NCI-H1105 (cell line): ENCODE measurements at regions not wholly inside any gene's neighbourhood (a gene's known extent, or its start where the extent isn't known, plus 50 kb on each side); places are given as distances from the start of the nearest gene placed in this dataset.
A peak's percentile ranks its signal among the peaks of the same experiment; 100 is the strongest.

ENCODE experiments used
- DNase-seq: peaks from one replicate; lab custom pipeline; 2025; lab: John Stamatoyannopoulos, UW

DNA sequence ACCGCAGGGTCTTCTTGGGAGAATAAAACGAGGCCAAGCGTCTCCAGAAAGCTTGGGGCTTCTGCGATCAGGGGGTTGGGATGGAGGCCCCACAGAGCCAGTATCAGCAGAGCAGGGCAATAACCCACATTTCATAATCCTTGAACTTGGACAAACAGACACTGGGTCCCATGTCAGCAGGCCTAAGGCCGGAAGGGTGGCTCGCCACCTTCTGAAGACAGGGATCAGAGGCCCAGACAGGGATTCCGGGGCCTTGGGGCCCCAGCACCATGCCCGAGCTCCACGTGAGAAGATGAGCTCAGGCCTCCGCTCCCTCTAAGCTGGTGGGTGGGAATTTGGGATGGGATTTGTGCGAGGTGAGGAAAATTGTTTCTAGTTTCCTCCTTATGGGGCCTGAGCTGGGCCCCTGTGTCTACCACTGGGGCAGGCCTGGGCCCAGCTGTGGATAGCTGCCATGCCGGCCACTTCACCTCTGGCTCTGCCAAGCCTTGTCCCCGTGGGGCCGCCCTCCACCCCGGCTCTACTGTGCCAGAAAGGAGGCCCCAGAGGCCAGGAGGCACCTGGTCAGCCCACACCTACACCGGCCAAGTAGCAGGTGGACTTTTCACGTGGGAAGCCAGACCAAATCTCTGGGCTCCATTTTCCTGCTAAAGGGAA is 67.2 kb upstream of the DLK1 start:
- no peak for DNase-seq

DNA sequence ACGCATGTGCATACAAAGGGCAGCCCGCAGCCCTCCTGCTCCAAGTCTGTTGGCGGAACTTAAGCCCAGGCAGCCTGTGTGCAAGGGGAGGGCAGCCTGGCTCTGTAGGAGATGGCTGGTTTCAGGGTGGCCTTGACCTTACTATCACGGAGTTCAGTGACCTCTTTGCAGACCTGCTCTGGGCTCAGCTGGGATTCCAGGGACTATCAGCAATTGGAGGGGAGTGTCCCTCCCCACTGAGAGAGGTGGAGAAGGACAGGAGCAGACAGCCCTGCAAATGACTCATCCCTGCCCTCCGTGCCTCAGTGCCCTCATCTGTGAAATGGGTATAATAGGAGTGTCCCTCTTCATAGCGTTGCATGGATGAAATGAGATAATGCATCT is 66.2 kb upstream of the DLK1 start:
- no peak for DNase-seq

DNA sequence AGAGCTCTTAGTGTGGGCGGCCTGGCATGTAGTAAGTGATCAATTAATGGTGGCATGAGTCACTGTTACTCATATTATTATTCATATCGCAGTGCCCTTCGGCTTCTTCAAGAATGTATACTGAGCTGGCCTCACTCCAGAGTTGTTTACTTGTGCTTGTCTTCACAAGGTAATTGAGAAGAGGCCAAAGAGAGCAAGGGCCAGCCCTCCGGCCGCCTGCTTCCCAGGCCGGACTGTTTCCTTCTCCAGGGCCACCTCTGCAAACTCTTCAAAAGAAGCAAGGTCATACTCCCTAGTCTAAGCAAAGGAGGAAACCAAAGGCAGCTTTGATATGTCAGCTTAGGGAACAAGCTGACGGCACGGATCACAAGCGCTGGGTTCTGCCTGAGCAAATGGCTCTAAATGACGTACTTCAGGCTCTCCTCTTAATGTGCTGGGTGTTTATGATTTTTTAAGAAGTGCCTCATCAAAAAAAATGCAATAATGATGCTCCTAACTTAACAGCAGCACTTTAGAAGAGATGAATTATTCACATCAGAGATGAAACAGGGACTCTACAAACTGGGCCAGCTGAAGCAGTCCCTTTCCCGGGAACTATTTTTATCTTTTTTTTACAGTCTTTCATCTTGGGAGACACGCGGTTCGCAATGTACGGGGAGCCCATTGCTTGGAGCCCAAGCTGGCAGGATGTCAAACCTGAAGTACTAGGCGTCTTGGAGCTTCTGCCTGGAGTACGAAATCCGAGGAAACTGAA is 65.6 kb upstream of the DLK1 start:
- no peak for DNase-seq

DNA sequence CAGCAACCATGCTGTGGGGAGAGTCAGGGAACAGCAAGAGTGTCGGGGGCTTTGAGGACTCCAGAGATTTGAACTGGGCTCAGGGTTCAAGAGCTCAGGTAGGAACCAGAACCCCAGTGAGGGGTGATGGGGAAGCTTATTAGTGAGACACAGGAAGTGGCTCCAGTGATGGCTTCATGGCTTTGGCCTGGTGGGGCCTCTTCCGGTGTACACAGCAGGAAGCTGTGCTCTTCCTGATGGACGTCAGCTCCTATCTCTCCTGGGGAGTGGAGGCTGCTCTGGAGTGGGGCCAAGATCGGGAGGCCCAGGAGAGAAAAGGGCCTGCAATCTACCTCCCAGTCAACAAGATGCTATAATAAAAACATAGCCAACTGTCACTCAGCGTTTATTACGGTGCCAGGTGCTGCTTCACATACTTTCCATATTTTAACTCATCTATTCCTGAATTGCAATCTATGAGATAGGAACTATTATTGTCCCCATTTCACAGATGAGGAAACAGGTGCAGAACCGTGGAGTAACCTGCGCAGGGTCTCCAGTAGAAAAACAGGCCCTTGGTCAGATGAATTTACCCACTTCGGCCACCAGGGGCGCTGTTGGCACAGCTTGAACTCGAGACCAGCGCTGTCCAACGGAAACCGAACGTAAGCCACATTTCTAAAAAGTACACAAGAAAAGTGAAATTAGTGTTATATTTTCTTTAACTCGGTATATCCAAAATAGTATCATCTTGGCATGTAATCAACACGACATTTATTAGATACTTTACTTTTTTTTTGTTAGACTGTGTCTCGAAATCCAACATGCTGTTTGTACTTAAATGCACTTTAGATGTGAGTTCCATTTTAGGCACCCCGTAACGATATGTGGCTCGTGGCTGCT is 63.6 kb upstream of the DLK1 start:
- DNase-seq = peak; percentile 41

DNA sequence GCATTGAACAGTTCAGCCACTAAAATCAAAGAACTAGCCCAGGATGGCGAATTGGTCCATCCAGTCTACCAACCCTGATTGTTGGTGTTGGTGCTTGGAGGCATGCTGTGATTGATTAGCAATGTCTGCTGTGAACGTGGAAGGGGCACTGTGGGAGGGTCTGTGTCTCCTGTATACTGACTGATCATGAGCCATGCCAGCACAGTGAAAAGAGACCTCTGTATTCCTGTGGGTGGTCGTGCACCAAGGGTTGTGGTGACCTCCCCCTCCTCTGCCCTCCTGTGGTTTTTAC is 63.0 kb upstream of the DLK1 start:
- DNase-seq = no peak

DNA sequence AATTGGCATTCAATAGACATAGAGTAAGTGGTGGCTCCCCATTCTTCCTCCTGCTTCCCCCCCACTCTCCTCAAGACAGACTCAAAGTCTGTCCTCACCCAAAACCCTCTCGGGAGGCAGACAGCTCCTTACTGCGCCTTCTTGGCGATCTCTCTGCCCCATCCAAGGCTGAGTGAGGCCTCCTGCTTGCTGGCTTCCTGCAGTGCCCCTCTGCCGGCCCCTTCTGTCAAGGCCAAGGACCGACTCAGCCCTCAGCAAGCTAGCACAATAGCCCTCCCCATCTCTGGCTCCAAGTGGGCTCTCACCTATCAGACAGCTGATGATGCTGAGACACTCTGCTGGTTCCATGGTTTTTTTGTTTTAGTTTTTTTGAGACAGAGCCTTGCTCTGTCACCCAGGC is 62.5 kb upstream of the DLK1 start:
- no peak for DNase-seq

DNA sequence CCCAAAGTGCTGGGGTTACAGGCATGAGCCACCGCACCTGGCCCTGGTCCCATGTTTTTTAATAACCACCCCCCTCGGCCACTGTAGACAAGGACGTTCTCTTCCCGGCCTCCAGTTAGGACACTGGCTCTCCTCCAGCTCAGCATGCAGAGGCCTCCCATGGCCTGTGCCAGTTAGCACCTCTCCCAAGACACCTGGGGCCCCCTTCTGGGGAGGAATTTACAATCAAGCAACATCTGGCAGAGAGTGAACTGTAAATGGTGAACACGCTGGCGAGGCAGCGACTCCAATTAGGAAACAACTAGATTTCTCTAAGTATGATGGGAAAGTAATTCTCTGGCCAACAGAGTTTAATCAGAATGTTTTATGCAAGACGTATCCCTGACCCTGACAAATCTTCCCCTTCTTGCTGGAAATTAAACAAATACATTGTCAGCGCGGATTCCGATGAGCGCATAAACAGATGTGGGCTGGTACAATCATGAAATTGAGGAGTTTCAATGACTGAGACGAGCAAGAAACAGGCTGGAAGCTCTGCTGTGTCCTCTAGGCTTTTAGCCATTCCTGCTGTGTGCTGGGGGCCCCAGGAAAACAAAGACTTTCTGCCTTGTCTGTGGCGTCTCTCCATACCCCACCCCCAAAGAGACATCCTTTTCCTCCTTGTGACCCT is 61.7 kb upstream of the DLK1 start:
- DNase-seq = no peak

DNA sequence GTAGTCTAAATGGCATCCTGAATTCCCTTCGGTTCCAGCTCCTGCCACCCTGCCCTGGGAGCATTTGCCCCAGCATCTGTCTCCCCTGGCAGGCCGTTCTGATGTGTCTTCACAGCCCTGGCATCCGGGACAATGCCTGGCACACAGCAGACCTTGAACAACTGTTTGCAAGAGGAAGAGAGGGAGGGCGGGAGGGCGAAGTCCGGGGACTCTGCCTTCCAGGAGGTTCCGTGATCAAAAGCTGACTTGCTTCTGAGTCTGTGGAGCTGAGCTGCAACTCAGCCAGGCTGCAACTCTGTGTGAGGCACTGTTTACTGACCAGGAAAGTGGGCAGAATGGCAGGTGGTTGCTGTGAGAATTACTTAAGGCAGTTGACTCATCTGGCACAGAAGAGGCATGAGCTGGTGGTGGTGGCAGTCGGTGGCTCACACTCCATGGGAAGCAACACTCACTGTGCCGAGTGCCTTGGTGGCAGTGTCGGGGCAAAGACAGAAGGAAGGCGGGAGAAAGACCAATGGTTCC is 61.1 kb upstream of the DLK1 start:
- DNase-seq = no peak

DNA sequence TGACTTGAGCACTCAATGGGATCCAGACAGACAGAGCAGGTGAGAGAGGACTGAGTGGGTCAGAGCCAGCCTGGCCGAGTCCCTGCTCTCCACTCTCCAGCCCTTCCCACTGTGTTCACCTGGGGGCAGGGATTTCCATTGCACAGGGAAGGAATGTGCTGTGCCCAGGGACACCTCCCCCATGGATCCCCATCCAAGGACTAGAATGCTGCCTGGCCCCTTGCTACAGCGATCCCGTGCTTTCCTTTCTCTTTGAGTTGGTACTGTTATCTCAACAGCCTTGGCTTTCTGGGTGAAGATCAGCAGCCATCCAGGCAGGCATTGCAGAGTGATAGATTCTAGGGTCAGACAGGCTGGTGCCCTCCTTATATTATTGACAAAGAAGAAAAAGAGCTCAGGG is 60.3 kb upstream of the DLK1 start:
- no peak for DNase-seq

DNA sequence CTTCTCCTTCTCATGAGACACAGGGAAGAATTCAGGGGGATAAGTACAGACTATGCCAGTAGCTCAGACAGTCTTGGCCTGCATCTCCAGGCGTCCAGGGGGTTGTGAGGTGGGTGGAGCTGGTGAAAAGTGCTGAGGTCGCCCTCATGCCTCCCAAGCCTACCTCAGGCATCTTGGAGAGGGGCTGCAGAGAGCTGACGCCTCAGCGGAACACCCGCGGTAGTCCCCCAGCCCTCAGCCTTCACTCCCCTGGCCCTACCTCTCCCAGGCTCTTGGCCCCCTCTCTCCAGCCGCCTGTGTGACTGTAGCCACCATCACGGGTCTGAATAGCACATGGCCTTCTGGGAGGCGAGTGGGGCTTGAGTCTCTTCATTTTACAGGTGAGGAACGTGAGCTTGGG is 59.8 kb upstream of the DLK1 start:
- DNase-seq = no peak

DNA sequence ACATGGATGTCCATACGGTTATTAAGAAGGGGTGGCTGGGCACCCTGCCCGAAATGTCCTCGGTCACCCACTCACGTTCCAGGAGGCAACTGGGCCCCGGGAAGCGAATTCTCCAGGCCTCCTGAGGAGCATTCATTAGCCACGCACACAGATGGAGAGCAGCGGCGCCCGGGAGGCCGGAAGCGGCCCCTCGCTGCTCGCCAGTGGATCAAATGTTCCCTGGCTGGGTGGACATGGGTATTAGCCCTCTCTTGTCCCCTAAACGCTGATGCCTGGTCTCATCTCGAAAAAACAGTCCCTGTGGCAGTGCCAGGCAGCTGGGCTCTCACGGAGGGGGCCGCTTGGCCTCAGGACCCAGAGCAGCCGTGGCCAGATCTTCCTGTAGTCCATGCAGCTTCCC is 59.0 kb upstream of the DLK1 start:
- no peak for DNase-seq

DNA sequence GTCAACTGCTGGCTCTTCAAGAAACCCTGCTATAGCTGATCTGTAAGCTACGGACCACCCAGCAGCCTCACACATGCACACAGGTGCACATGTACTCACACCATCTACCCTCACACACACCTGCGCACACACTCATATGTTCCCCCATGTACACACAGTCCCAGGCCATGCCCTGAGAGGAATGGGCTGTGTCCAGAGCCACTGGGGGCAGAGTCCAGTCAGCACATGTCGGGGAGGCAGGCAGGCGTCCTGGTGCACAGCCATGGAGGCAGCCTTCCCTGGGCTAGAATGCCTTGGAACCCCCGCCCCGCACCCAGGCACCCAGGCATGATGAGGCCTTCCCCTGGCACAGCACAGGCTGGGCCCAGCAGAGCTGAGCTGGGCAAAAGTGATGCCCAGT is 58.3 kb upstream of the DLK1 start:
- DNase-seq = no peak

DNA sequence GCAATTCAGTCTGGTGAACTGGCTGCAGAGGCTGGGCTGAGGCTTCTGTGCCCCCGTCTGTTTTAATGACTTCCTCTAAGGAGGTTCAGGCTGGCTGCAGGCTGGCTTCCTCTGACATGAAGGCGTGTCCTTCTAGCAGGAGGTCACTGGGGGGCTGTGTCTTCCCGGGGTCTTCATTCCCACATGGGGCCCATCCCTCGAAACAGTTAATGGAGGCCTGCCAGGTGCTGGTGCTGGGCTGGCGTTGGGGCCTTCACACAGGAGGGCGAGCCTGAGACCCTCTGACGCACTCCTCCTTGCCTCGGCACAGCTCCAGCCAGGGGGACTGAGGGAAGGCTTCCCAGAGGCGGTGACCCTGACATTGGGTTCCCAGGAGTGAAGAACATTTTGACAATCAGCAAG is 57.7 kb upstream of the DLK1 start:
- no peak for DNase-seq

DNA sequence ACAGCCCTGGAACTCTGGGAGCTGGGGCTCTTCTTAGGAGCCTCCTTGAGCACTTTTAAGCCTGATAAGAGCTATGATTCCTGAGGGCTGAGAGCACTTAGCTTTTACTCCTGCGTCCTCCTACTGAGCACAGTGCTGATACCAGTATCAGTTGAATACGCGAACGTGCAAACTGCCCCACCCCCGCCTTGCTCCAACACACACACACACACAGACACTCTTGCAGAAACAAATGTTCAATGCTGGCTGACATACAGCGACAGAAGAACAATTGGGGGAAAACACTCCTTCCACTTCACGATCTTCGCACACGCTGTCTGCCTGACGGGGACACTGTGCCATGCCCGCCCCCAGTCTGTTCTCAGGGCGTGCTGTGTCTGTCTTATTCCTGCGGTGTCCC is 57.2 kb upstream of the DLK1 start:
- no peak for DNase-seq

DNA sequence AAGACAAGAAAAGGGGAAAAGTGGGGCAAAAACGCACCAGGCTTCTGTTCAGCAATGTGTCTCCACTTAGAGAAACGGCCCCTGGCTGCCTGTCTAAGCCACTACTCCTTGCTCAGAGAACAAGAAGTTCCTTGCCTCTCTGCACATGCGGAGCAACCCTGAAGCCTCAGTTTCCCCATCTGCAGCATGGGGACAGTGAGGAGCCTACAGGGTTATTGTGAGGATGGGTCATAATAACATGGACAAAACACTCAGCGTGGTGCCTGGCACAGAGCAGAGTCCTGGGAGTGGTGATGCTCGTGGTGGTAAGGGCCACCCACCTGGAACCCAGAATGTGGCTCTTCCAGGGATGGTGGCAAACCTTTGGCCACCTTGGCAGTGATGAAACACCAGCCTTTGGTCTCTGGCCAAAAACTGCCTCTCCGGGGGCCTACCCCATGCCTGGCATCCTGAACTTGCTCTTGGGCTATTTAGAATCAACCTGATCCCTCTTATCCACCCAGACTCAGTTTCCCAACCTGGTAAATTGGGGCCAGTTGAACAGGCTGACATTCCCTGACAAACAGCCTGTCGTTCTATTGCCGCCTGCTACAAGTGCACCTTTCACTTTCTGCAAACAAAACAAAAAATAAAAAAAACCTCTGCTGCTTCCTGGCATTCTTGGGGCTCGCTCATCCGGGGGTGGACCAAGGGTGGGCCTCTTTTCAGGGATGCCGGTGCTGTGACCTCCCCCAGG is 56.5 kb upstream of the DLK1 start:
- DNase-seq = no peak

DNA sequence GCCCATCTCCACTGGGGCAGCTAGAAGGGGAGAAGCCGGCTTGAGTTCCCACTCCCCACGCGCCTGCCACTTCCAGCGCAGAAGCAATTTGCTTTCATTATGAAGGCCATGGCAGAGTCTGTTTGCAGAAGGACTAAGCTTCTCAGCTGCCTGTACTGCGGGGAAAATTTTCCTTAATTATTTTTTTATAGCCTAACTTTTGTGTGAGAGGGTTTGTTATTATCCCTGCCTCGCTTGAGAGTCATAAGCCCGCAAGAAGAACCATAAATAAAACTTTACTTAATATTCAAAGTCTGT is 56.0 kb upstream of the DLK1 start:
- peak; percentile 63 for DNase-seq

DNA sequence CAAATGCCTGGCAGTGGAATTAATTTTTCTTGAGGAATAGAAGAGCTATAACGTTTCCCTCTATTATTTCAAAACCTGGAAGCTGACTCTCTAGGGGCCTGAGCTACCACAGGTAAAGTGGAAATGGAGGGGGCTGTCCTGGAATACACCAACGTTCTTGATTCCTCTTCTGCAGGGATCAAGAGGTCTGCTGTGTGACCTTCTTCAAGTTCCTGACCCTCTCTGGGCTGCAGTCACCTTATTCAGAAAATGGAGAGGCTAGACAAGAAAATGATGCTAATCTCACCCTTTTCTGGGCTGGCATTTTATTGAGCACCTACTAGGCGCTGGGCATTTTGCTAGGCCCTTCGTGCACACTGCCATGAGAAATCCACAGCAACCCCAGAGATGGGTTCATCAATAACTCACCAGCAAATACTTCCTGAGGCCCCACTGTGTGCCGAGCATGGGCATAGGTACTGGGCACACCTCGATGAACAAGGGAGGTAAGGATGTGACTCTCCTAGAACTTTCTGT is 55.2 kb upstream of the DLK1 start:
- no peak for DNase-seq

DNA sequence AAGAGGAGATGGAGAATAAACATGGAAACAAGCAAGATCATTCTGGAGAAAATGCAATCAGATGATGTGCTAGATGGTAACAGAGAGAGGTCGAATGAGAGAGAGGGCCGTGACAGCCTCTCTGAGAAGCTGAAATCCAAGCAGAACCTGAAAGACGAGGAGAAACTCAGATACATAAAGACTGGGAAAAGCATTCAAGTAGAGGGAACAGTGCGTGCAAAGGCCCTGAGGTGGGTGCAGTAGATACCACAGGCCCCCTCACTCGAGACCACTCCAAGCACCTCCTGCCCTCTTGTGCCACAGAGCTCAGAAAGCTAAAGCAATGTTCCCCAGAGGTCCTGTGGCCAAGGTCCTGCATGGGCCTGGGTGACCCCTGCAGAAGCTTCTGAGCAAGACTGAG is 54.8 kb upstream of the DLK1 start:
- no peak for DNase-seq

DNA sequence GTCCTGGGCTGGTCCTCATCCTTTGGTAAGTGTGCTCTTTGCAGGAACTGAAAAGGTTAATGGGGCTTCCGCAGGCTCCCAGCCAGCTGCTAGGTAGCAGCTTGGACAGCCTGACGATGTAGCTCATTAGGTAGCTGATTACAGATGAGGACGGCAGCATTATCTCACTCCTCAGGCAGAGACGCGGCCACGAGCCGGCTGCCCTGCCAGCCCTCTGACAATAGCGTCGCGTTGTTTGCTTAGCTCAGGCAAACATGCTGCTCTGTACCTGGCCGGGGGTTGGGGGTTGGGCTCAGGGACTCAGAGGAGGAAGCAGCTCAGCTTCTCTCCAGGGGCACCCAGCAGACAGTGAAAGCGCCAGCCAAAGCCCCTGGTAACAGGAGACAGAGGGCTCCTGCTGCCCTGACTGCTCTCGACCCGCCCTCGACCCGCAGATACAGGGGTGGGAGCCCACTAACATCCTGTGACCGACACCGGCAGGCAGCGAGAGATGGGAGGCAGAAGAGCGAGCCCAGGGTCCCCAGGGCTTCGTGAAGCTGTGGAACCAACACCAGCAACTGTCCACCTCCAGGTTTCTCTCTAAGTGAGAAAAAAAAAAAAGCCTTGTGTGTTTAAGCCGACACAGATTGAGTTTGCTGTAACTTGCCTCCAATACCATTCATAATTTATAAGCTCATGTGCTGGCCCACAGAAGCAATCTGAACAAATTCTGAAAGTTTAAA is 53.4 kb upstream of the DLK1 start:
- DNase-seq = peak; percentile 96

DNA sequence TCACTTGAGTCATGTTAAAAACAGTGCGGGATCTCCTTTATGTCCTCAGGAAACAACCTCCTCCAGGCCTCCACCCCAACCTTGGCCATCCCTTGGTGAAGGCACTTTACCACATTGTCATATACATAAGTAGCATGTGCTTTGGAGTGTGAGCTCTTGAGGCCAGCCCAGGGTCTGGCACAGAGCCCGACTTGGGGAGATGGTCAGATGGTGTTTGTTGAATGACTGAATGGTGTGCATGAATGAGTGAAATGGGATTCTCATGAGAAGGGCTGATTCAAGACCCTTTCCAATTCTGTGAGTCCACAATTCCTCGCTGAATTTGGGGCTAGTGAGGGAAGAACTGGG is 52.9 kb upstream of the DLK1 start:
- no peak for DNase-seq

DNA sequence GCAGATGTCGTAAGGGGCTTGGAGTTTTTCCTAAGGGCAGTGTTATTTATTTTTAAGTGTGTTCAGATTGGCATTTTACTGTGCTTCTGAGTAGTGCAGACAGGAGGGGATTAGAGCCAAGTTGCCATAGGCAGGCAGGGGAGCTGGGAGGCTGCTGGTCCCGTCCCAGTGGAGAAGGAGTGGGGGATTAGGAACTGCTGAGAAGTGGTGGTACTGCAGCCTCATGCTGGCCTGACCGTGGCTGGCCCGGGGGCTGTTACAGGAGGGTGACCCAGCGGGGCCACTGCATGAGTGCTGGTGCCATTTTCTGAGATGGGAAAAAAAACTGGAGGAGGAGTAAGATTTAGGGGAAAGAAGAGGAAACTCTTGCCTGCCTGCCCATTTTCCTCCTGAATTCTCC is 52.3 kb upstream of the DLK1 start:
- DNase-seq = no peak
